Brain microvascular endothelial cell (primary cell): ENCODE measurements at regions not wholly inside any gene's neighbourhood (a gene's known extent, or its start where the extent isn't known, plus 50 kb on each side); places are given as distances from the start of the nearest gene placed in this dataset.
A peak's percentile ranks its signal among the peaks of the same experiment; 100 is the strongest.

ENCODE experiments used
- DNase-seq: peaks from one replicate; pipeline ENCODE4 v3.0.0-alpha.2; 2020
- H3K27ac ChIP-seq: fragments of 250-450 bp; sonication (Bioruptor Pico); 2 replicates; pipeline ENCODE4 v1.5.1; 2020; ENCODE audit warnings: mild to moderate bottlenecking, moderate library complexity
- H3K27me3 ChIP-seq: fragments of 250-450 bp; sonication (Bioruptor Pico); replicated peaks from 2 replicates; pipeline ENCODE4 v1.5.1; 2020; ENCODE audit warnings: mild to moderate bottlenecking
- H3K36me3 ChIP-seq: fragments of 250-450 bp; sonication (Bioruptor Pico); replicated peaks from 2 replicates; pipeline ENCODE4 v1.5.1; 2020; ENCODE audit warnings: mild to moderate bottlenecking
- H3K4me3 ChIP-seq: 2 replicates; pipeline ENCODE4 v1.5.1; 2011; ENCODE audit warnings: low read depth, mild to moderate bottlenecking, control low read depth, low read length, moderate library complexity
- in situ Hi-C: cut with HindIII; loops from 2 replicates; pipeline ENCODE4 v1.10.0; 2017; ENCODE audit warnings: low sequenced_read_pairs, low pct_ligation_motif_present
- TF ChIP-seq, protein P1 (sequence below): IDR thresholded peaks from 2 replicates; pipeline ENCODE4 v1.5.1; 2011; ENCODE audit warnings: low read depth, mild to moderate bottlenecking, moderate library complexity, low read length, control low read depth, inconsistent platforms; ENCODE audit errors: missing control alignments

DNA sequence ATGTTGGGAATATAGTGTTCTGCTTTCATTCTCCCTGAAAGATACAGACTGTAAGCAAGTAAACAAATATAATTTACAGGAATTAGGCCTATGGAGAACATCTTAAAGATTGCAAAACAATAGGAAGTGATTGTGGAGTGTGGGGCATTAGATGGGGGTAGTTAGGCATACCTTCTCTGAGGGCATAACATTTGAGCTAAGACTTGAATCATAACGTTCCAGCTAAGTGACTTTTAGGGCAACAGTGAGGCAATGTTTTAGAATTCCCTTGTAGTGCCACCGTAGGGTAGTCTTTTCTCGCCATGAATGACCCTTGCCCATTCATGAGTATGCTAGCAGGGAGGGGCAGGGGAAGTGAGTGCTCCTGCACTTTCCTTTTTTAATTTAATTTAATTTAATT lies 173.3 kb downstream of the SPATA31D1 start:
- no peaks in the 10 kb centered on the region for H3K27me3 ChIP-seq
- no peak overlapping the region for H3K27ac ChIP-seq
- in situ Hi-C loops = no loop called here
- TF ChIP-seq, protein P1, sequence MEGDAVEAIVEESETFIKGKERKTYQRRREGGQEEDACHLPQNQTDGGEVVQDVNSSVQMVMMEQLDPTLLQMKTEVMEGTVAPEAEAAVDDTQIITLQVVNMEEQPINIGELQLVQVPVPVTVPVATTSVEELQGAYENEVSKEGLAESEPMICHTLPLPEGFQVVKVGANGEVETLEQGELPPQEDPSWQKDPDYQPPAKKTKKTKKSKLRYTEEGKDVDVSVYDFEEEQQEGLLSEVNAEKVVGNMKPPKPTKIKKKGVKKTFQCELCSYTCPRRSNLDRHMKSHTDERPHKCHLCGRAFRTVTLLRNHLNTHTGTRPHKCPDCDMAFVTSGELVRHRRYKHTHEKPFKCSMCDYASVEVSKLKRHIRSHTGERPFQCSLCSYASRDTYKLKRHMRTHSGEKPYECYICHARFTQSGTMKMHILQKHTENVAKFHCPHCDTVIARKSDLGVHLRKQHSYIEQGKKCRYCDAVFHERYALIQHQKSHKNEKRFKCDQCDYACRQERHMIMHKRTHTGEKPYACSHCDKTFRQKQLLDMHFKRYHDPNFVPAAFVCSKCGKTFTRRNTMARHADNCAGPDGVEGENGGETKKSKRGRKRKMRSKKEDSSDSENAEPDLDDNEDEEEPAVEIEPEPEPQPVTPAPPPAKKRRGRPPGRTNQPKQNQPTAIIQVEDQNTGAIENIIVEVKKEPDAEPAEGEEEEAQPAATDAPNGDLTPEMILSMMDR = no peak
- no peaks in the 10 kb centered on the region for H3K36me3 ChIP-seq
- DNase-seq = no peak
- no peak overlapping the region for H3K4me3 ChIP-seq

DNA sequence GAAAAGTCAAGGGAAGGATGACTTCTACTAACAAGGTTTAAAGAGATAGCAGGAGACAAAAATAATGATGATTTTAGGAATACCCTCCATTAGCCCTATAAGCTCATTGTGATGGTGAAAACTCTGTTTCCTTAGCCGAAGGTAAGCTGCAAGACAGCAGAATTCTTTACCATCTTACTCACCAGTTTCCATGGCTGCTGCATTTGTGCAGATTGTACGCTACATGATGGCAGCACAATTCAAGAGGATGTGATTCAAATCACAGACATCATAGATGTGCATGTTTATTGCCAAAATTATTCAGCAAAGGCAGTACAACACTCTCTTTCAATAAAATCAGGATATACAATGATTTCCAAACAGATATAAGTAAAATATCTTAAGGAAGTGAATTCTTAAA lies 175.6 kb downstream of the SPATA31D1 start:
- Histone ChIP-seq H3K27ac (no peak overlapping the region), H3K4me3 (no peak overlapping the region), H3K36me3 (no peaks in the 10 kb centered on the region), H3K27me3 (no peaks in the 10 kb centered on the region)
- in situ Hi-C loops = no loop called here
- TF ChIP-seq, protein P1 = no peak
- DNase-seq = peak; percentile 13

DNA sequence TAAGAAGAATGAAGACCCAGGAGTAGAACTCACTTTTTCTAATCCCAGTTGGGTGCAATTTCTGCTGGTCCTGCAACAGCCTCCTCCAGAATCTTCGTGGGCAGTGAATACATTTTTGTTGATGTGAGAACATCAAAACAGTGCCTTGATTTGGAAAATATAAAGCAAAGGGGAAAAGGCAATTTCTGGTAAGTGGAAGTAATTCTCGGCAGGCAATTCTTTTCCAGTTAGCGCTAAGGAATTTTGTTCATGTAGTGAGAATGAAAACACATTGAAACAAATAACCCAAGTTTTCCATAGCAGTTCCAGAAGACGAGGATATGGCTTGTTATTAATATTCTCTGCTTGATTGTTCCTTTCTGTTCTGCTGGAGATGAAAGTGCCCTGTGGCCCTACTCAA lies 178.7 kb downstream of the SPATA31D1 start:
- TF ChIP-seq, protein P1 = no peak
- in situ Hi-C loops = no loop called here
- Histone ChIP-seq H3K36me3 (no peaks in the 10 kb centered on the region), H3K27me3 (no peaks in the 10 kb centered on the region), H3K27ac (no peak overlapping the region), H3K4me3 (no peak overlapping the region)
- DNase-seq = no peak

DNA sequence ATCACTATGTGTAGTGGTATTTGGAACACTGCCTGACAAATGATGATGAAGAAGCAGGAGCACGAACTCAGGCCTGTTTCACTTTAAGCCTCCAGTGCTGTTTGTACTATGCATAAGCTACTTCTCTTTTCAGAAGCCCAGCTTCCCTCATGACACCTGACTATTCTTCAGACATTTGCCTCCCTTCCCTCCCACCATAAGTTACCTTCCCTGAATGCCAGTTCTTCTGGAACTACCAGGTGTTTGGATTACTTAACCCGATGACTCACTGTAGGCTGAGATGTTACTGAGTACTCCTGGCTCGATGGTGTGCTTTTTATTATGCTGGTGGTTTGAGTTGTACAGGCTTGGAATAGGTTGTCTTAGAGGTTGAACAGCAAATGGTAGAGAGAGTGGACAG lies 180.0 kb downstream of the SPATA31D1 start:
- no peak overlapping the region for H3K4me3 ChIP-seq
- in situ Hi-C loops = no loop called here
- no peak for DNase-seq
- no peak overlapping the region for H3K27ac ChIP-seq
- TF ChIP-seq, protein P1 = no peak
- no peaks in the 10 kb centered on the region for H3K36me3 ChIP-seq
- H3K27me3 ChIP-seq = no peaks in the 10 kb centered on the region

DNA sequence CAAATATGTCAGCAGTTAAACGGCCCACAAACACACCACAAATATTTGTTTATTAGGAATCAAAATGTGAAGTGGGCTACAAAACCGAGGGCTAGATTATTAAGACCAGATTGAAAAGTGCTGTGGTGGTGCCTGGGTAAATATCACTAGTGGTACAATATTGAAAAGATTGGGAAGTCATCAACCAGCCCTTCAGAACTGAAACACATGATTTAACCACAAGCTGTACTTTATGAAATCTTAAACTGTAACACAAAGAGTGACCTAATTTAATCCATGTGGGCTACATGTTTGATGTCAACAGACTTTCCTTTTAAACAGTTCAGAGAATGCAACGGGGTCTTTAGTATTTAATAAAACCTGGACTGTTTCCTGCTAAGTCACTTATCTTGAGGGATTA lies 182.3 kb downstream of the SPATA31D1 start:
- H3K4me3 ChIP-seq = no peak overlapping the region
- H3K27me3 ChIP-seq = no peaks in the 10 kb centered on the region
- no peak overlapping the region for H3K27ac ChIP-seq
- no peak for DNase-seq
- H3K36me3 ChIP-seq = no peaks in the 10 kb centered on the region
- TF ChIP-seq, protein P1 = no peak
- in situ Hi-C loops = no loop called here

DNA sequence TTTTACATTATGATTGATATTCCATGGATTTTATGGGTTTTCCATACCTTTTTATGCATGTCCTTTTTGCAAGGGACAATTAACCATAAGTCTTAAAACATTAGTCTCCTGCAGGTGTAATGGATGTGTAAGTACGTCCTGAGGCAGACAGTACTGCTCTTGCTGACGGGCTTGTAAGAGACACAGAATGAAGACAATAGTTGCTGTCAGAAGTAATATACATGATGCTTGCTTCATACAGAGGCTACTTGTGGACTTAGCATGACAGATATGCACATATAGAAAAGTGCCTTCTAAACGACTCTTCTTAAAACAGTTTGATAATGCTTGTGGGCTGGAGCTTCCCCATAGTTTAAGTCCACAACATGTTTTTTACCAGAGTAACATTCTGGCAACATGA lies 182.7 kb downstream of the SPATA31D1 start:
- TF ChIP-seq, protein P1 = no peak
- Histone ChIP-seq H3K27ac (no peak overlapping the region), H3K4me3 (no peak overlapping the region), H3K27me3 (no peaks in the 10 kb centered on the region), H3K36me3 (no peaks in the 10 kb centered on the region)
- in situ Hi-C loops = no loop called here
- no peak for DNase-seq
